HL-60/S4 treated with retinoic acid at 250 ng/mL for 4 days and 3 days (cell line): ENCODE measurements at regions not wholly inside any gene's neighbourhood (a gene's known extent, or its start where the extent isn't known, plus 50 kb on each side); places are given as distances from the start of the nearest gene placed in this dataset.

Experiments used
- in situ Hi-C: fragments of 300-500 bp; cut with MboI; formaldehyde crosslinking; loops from 2 replicates; pipeline ENCODE4 v1.7.0; 2022; ENCODE audit warnings: low sequenced_read_pairs

DNA sequence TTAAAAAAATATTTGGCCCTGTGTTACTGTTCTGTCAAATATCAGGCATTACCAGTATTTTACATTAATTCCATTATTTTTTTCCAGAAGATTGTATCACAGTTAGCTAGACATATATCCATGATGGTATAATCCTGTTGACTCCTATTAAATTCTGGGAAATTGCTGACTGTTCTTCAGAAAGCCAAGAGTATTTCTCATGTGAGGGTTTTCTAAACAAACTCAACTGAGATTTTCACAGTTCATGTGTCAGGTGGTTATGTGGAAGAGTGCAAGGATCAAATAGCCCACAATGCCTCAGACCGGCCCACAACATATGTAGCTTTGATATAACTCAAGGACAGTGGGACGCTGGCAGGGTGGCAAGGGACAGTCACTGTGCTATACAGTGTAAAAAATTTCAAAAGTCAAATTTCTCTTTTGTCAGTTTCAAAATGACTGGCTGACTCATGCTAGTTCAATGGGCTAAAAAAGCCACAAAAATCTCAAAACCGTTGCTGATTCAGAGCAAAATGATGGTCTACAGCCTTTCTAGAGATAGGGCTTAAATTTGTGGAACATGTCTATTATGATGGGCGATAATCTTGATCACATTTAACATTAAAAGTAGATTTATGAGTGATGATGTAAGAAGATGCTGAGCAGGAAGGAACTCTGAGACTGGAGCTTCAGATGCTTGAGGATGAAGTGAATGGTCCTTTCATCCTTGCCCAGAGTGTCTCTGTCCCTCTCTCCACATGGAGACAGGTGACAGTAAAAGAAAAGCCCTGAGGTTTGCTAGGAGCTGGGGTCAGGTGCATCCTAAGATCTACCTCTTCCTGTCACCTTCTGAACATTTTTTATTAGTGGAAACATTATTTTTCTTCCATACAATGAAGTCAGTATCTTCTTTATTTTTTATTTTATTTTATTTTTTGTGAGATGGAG is 175.8 kb upstream of the PIEZO2 start:
- in situ Hi-C loops = no loop called here

DNA sequence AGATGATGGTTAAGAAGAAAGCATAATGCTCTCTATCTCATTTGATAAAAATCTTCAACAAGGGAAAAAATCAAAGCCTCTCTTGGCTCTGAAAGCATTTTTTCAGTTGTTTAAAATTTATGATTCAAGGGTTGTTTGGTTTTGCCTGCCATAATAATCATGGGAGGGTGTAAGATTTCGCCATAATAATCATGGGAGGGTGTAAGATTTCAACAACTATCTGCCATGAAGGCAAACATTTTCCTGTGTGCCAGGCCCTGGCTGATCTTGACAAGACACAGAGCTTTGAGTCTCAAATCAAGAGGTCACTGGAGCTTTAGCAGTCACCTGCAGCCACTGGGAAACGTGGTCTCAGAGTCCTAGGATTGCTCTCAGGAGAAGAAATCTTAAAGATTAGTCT is 175.1 kb upstream of the PIEZO2 start:
- in situ Hi-C loops = no loop called here

DNA sequence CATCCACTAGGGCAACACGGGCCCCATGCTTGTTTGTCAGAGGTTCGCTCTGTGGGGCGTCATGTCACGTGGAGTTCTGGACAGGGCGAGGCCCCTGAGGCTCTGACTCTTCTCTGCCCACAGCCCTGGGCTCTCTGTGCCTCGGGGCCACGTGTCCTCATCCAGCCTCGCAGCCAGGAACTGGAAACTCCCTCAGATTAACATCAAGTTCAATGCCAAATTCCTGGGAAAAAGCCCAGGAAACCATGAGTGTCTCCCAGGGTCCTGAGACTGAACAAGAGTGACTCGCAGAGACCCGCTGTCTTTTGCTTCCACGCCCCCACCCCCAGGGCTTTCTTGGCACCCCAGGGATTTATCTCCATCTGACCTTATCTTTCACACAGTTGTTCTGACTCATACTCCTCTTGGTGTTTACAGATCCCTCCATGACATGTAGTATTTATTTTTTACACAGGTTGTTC is 174.0 kb upstream of the PIEZO2 start:
- in situ Hi-C loops = no loop called here

DNA sequence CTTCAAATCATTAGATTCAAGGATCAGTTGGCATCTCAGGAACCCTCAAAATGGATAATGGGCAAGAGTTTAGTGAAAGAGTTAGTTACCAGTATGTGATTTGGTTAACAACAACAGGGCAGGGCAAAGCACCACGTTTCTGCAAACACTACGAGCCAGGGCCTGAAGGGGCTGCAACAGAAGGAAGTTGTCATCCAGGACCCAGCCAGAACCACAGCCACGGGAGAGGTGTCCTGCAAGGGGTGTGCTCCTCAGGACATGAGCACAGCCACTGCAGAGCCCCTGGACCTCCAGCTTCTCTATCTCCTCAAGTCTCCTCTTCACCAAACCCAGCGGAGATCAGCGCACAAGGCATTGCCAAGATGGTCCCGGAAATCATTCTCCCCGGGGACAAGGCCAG is 173.3 kb upstream of the PIEZO2 start:
- in situ Hi-C loops = no loop called here

DNA sequence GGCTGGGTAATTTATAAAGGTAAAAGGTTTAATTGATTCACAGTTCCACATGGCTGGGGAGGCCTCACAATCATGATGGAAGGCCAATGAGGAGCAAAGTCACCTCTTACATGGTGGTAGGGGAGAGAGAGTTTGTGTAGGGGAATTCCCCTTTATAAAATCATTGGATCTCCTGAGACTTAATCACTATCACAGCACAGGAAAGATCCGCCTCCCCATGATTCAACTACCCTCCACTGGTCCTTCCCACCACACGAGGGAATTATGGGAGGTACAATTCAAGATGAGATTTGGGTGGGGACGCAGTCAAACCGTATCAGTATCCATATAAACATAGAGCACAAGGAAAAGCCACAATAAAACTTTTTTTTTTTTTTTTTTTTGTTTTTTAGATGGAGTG is 172.6 kb upstream of the PIEZO2 start:
- in situ Hi-C loops = no loop called here

DNA sequence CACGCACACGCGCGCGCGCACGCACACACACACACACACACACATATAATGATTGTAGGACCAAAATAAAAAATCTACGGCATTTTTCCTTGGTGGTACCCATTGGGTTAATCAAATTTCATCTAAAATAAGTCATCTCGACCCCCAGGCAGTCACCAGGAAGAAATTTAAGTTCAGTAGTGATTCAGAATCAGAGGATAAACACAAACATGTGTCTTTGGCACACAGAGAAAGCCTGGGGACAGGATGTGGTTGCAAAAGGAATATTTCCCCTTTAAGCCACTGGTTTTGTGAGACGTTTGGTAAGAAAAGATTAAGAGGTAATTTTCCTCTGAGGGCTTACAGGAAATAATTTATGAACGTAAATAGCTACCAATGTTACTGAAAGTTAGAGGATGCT is 171.6 kb upstream of the PIEZO2 start:
- in situ Hi-C loops = no loop called here

DNA sequence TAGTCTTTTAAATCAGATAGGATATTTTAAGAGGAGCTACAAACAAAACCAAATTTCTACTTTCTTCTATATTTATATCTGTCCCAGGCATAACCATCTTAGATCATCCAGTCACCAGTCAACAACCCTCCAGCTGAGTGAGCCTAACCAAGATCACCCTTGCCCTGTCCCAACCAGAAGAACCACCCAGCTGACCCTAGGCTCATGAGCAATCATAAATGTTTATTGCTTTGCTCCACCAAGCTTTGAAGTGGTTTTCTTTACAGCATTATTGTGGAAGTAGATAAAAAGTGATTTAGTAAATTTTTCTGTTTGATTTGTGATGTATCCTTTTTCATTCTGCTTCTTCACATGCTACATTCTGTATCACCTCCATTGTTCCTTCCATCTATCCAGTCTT is 167.2 kb upstream of the PIEZO2 start:
- in situ Hi-C loops = no loop called here

DNA sequence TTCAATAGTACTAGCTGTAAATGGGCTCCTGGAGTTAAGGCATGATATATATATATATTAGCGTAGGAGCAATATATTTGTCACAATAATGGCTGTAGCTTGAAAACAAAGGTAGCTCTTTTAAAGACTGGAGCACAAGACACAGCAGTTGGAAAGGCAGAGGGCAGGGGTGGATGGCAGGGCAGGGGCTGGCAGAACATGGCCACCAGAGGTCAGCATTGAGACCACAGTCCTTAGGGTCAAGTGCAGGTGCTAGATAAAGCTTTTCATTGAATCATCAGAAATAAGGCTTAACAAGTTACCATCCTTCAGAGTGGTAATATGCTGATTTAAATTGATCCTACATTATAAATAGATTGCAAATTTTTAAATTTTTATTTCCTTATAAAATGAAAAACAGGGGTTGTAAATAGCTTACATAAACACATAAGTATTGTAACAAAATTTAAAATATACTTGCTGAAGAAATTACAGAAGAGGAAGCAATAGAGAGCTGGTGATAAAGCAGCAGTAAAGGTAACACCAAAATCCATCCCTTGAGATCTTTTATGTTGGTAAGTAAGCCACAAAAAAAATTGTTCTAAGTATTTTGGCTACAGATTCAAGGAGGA is 161.2 kb upstream of the PIEZO2 start:
- in situ Hi-C loops = no loop called here

DNA sequence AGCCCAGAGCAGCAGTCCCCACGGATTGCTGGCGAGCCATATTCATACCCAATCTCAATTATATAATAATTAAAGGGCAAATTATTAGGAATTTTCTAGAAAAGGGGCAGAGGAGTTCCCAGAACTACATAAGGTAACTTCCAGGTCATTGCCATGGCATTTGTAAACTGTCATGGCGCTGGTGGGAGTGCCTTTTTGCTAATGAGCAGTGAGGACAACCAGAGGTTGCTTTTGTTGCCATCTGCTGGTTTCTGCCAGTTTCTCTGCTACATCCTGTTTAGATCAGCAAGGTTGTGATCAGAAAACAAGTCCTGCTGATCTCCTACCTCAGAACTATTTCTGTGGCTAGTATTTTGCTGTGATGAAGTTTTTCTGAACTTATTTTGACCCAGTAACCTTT is 159.8 kb upstream of the PIEZO2 start:
- in situ Hi-C loops = no loop called here

DNA sequence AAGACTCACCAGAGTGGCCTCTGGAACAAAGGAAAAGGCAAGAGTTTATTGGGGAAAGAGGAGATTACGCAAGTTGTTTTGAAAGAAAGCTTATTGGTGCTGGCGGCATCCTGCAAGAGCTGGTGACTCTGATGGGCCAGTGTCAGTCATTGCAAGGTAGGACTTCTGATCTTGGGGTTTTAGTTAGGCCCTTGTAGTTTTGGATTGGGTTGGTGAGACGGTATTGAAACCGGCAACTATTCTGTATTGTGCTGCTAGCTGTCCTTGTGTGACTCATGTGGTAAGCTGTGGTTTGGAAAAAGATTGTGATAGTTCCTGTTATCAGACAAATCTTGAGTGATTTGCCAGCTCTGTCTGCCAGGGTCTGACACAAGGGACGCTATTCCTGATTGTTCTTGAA is 159.1 kb upstream of the PIEZO2 start:
- in situ Hi-C loops = no loop called here

DNA sequence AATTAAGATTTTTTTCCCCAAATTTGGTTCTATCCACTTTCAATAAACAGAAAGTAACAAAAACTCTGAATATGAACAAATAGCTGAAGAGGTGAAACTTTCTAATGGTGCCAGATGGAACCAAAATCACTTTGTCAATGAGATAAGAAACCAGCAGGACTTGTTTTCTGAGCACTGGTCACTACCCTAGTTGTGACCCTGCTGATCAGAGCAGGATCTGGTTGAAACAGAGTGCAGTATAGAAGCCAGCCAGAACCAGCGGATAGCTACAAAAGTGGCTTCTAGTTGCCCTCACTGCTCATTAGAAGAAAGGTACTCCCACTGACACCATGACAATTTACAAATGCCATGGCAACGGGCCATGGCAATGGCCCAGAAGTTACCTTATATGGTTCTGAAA is 158.3 kb upstream of the PIEZO2 start:
- in situ Hi-C loops = no loop called here

DNA sequence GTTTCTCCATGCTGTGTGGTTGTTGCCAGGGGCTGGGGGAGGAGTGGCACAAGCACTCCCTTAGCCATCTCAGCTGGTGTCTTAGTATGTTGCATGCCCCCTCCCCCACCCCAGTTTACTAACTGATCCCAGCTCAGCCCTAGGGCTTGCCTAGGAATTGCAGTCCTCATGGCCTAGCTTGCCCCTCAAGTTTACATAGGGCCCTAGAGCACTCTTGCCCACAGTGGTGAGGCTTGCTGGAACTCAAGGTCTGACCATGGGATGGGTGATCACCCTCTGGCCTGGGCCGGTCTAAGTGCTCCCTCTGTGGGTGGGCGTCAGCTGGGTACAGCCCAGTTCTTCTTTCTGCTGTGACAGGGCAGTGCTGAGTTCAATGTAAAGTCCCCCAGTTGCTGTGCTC is 156.1 kb upstream of the PIEZO2 start:
- in situ Hi-C loops = no loop called here

DNA sequence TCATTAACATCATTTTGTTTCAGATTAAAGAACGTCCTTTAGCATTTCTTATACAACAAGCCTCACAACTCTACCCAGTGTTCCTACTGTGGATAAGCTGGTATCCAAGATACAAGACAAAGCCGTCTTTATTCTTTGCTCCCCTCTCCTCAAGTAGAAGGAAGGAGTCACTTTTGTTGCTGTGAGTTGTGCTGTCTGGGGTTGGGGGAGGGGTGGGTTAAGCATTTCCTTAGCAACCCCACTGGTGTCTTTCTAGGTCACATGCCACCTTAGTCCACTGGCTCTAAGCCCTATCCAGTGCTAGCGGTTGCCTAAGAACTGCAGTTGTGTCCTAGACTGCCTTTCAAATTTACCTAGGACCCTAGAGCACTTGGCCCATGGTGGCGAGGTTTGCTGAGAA is 155.6 kb upstream of the PIEZO2 start:
- in situ Hi-C loops = no loop called here

DNA sequence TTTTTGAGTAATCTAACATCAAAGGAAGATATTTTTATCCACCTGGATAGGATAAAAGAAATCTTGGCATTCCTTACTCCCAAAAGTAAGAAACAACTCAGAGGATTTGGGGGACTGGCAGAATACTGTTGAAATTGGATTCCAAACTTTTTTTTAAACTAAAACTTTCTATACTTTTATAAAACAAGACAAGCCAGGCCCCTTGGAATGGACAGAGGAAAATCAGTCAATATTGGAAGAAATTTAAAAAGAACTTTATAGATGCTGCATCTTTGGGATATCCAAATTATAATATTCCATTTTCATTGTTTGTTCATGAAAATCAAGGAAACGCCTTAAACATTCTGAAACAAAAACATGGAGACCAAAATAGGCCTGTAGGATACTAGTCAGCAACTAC is 147.6 kb upstream of the PIEZO2 start:
- in situ Hi-C loops = loop anchor here (25.0 kb wide), 1 partner anchor 110 kb away; no protein-coding TSS in a partner anchor

DNA sequence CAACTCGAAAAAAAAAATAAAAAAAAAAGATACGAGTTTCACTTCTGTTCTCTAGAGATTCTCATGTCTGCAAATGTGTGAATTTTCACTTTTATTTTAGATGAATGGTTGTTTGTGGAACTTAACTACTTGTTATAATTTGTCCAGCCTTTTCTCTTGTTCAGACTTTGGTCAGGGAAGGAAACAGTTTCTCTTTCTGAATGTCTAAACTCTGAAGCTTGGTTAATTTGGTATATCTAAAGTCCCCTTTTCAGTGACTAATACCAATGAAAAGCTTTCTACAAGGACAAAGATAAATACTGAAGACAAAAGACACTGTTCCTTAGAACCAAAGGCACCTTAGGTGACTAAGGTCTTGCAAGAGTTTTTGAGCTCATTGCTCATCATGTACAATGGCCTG is 144.4 kb upstream of the PIEZO2 start:
- in situ Hi-C loops = loop anchor here (25.0 kb wide), 1 partner anchor 106 kb away; no protein-coding TSS in a partner anchor

DNA sequence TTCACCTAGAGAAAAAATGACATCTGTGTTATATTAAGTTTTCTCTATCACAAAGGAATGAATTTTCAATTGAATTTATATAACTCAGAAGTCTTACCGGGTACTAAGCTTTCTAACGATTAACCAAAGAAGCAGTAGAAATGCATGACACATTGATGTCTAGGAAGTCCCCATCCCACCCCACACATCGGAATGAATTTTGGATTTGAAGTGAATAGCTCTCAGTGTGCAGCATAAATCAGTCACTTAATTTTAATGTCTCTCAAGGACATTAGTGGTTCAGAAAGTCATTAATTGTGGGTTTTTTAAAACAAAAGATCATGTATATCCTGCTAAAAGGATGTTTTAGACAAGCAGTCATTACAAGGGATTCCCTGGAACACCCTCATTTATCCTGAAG is 141.4 kb upstream of the PIEZO2 start:
- in situ Hi-C loops = loop anchor here (25.0 kb wide), 1 partner anchor 103 kb away; no protein-coding TSS in a partner anchor

DNA sequence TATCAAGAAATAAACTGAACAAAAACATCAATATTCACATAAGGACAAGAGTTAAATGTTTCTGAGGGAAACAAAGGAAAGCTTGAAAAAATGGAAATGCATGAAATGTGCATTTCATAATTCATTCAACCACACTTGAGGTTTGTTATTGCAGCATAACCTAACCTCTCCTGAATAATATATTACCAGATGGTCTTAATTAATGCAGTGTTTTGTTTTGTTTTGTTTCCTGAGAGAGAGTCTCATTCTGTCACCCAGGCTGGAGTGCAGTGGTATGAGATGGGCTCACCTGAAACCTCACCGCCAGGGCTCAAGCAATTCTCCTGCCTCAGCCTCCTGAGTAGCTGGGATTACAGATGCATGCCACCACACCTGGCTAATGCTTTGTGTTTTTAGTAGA is 139.9 kb upstream of the PIEZO2 start:
- in situ Hi-C loops = loop anchor here (25.0 kb wide), 1 partner anchor 102 kb away; no protein-coding TSS in a partner anchor

DNA sequence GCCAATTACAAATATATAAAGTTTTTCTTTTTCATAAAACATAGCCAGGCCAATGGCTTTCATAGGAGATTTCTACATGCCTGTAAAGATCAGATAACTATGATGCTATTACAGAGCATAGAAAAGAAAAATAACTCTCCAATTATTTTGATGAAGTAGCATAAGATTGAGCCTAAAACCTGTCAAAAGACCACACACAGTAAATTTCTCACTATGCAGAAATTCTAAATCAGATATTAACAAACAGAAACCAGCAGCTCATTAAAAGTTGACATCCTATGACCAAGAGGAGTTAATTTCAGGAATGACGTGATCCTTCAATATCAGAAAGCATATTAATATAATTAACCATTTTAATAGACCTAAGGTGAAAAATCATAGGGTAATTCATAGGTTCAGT is 139.0 kb upstream of the PIEZO2 start:
- in situ Hi-C loops = loop anchor here (25.0 kb wide), 1 partner anchor 101 kb away; no protein-coding TSS in a partner anchor

DNA sequence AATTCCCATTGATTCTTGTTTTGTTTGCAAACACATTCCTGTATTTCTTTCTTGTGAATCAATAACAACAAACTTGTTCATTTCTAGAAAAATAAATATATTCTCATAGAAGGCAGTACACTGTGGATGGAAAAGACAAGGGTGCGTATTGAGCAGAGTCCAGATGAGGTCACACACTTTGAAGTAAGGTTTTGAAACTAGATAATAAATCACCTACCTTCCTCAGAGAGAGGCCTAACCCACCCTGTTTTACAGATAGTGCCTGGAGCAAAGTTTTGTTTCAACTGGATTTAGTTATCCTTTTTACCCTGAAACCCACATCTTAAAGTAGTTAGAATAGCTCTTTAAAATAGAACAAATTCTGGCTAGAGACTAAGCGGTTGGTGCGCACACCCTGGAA is 137.1 kb upstream of the PIEZO2 start:
- in situ Hi-C loops = loop anchor here (25.0 kb wide), 1 partner anchor 99 kb away; no protein-coding TSS in a partner anchor

DNA sequence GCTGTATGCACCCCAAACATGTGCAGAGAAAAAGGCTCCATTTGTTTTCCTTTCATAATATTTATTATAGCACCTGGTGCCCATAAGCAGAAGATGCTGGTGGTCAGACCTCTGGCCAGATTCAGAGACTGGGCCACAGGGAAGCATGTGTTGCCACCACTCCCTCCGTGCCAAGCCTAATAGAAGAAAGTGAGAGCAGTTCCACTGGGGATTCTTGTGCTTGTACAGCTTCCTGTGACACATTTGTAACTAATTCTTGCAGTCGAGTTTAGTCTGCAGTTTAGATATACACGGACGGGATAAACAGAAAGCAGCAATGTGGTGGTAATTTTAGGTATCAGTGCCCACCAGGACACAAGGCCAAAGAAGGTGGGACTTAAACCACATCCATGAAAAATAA is 135.4 kb upstream of the PIEZO2 start:
- in situ Hi-C loops = loop anchor here (25.0 kb wide), 1 partner anchor 98 kb away; no protein-coding TSS in a partner anchor

DNA sequence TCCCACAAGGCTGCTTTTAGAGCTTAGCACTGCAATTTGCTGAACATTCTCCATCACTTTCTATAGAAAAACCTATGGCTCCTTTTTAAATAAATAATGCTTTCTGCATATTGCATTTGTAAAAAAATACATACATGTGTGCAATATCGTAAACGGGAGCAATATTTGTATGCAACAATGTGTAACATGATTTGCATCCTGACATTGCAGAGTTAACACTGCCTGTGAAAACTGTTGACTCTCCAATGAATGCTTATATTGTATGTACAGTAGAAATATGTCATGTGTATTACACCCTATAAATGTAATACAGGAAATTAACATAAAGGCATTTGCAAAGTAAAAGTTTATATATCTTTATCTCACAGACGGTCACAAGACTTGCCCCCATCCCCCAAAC is 135.0 kb upstream of the PIEZO2 start:
- in situ Hi-C loops = loop anchor here (25.0 kb wide), 1 partner anchor 97 kb away; no protein-coding TSS in a partner anchor
